ENCODE measurements at regions not wholly inside any gene's neighbourhood (a gene's known extent, or its start where the extent isn't known, plus 50 kb on each side); places are given as distances from the start of the nearest gene placed in this dataset.

GRCh38 chr13:53110181-53110580 is 81.6 kb downstream of the OLFM4 start:
- Histone ChIP-seq H2BK15ac (ENCODE audit: low read length) (no peak overlapping the region), H2AFZ (ENCODE audit: low read length) (no peak overlapping the region), H2BK120ac (replicated peaks; ENCODE audit: low read depth, low read length) (no peak overlapping the region), H3K23ac (ENCODE audit: insufficient read length) (no peak overlapping the region), H3K79me1 (ENCODE audit: low read depth, low read length) (no peaks in the 10 kb centered on the region), H2BK12ac (ENCODE audit: low read depth, low read length) (no peak overlapping the region), H4K91ac (replicated peaks; ENCODE audit: insufficient read length, low read length) (no peak overlapping the region), H3K4me3 (ENCODE audit: extremely low read depth in 1 of 4, insufficient read depth in 2 of 4, low read depth in 3 of 4, low read length in 4 of 4) (no peak overlapping the region), H3K14ac (ENCODE audit: insufficient read length) (no peak overlapping the region), H4K5ac (ENCODE audit: insufficient read length, low read depth, low read length) (no peak overlapping the region), H2AK5ac (ENCODE audit: low read depth, low read length) (no peak overlapping the region), H3K36me3 (ENCODE audit: control insufficient read depth in 2 of 4, insufficient read depth in 4 of 4, low read length in 3 of 4) (no peaks in the 10 kb centered on the region), H3K9ac (replicated peaks in 1 of 4; ENCODE audit: extremely low read depth in 1 of 4, low read depth in 3 of 4, low read length in 3 of 4) (no peak overlapping the region), H3K27me3 (replicated peaks in 1 of 4; ENCODE audit: control insufficient read depth in 3 of 4, extremely low read depth in 1 of 4, insufficient read depth in 3 of 4, low read length in 3 of 4) (no peaks in the 10 kb centered on the region), H3K4me1 (replicated peaks in 1 of 4; ENCODE audit: control insufficient read depth in 3 of 4, insufficient read depth in 4 of 4, low read length in 3 of 4) (no peaks in the 10 kb centered on the region), H3K27ac (ENCODE audit: low read depth, low read length) (no peak overlapping the region), H2BK20ac (ENCODE audit: low read length) (no peak overlapping the region), H3K18ac (ENCODE audit: extremely low read depth, low read length) (no peak overlapping the region), H3K4ac (replicated peaks; ENCODE audit: insufficient read length, low read depth, low read length) (no peak overlapping the region), H4K8ac (ENCODE audit: extremely low read depth, insufficient read depth, low read length) (no peak overlapping the region), H2BK5ac (ENCODE audit: low read depth, low read length) (no peak overlapping the region), H3K56ac (replicated peaks; ENCODE audit: insufficient read length, low read depth, low read length) (no peak overlapping the region), H3K79me2 (ENCODE audit: control insufficient read depth in 1 of 2, insufficient read depth in 2 of 2, low read length in 2 of 2) (no peaks in the 10 kb centered on the region), H3K9me3 (ENCODE audit: insufficient read depth in 2 of 2, low read depth in 1 of 2, low read length in 1 of 2) (no peaks in the 10 kb centered on the region), H4K20me1 (replicated peaks in 1 of 2; ENCODE audit: control insufficient read depth in 1 of 2, insufficient read depth in 2 of 2, low read length in 2 of 2) (no peaks in the 10 kb centered on the region), H3K4me2 (ENCODE audit: insufficient read depth in 1 of 2, low read depth in 2 of 2, low read length in 2 of 2) (no peak overlapping the region), H3K23me2 (ENCODE audit: low read depth, low read length) (no peaks in the 10 kb centered on the region)
- DNase-seq (ENCODE audit: low read depth in 1 of 2, low spot score in 2 of 2): no peak
- 90% methylated on average over 2 of the region's 2 CpGs; no CpG with 5 or more reads in 1 of the 2 experiments for WGBS, 2 experiments (ENCODE audit: extremely low coverage in 1 of 2, insufficient coverage in 1 of 2, insufficient read length in 1 of 2, insufficient replicate concordance in 2 of 2, low coverage in 1 of 2, low lambda C conversion rate in 2 of 2, missing lambda C conversion rate in 1 of 2)
- no peak for FAIRE-seq
- ChIA-PET CTCF (ENCODE audit: partially characterized antibody) (no interaction called here), POLR2A (ENCODE audit: partially characterized antibody) (no interaction called here)
- TF ChIP-seq USF2 (IDR thresholded peaks at IDR 0.05; ENCODE audit: low read length) (no peak), POU5F1 (IDR thresholded peaks at IDR 0.05; ENCODE audit: low read depth, low read length) (no peak), POLR2A (IDR thresholded peaks at IDR 0.05; ENCODE audit: control extremely low read depth in 1 of 2, low read depth in 2 of 2, low read length in 2 of 2) (no peak), BACH1 (IDR thresholded peaks at IDR 0.05; ENCODE audit: low read length) (no peak), ATF3 (IDR thresholded peaks at IDR 0.05; ENCODE audit: insufficient read depth, low read depth, low read length) (no peak), RXRA (IDR thresholded peaks at IDR 0.05; ENCODE audit: insufficient read depth, low read depth, low read length) (no peak), PHF8 (conservative IDR thresholded peaks at IDR 0.05; ENCODE audit: low read depth, low read length) (no peak), ASH2L (IDR thresholded peaks at IDR 0.05; ENCODE audit: low read length) (no peak), CHD2 (IDR thresholded peaks at IDR 0.05; ENCODE audit: low read length) (no peak), RNF2 (IDR thresholded peaks at IDR 0.05; ENCODE audit: borderline replicate concordance, low read depth, low read length, missing control alignments, poor library complexity, severe bottlenecking) (no peak), MAX (IDR thresholded peaks at IDR 0.05) (no peak), BRCA1 (IDR thresholded peaks at IDR 0.05; ENCODE audit: low read depth, low read length) (no peak), ZNF274 (IDR thresholded peaks at IDR 0.05; ENCODE audit: borderline replicate concordance, extremely low read depth, low read length) (no peak), HDAC2 (IDR thresholded peaks at IDR 0.05; ENCODE audit: borderline replicate concordance in 1 of 2, low read depth in 2 of 2, low read length in 2 of 2) (no peak)
